Femur (tissue), 1 donor: ENCODE measurements at regions not wholly inside any gene's neighbourhood (a gene's known extent, or its start where the extent isn't known, plus 50 kb on each side); places are given as distances from the start of the nearest gene placed in this dataset.
A peak's percentile ranks its signal among the peaks of the same experiment; 100 is the strongest.

Experiments
- DNase-seq: peaks from one replicate; pipeline ENCODE4 v3.0.0-alpha.2; 2017

GRCh38 chr9:134967547-134967930 is 49.8 kb upstream of the FCN1 start:
- DNase-seq = no peak

- peak; percentile 68 for DNase-seq
These were observed 50.5 kb upstream of the FCN1 start for GRCh38 chr9:134968011-134968822.

- no peak for DNase-seq
These were observed 51.0 kb upstream of the FCN1 start for GRCh38 chr9:134968823-134969090.

GRCh38 chr9:134969156-134970045 is 51.7 kb upstream of the FCN1 start:
- DNase-seq = peak; percentile 11

GRCh38 chr9:134970198-134970597 is 52.5 kb upstream of the FCN1 start:
- DNase-seq = no peak

- DNase-seq = no peak
These were observed 53.0 kb upstream of the FCN1 start for GRCh38 chr9:134970719-134971118.

GRCh38 chr9:134971196-134971595 is 53.5 kb upstream of the FCN1 start:
- DNase-seq = peak; percentile 10

GRCh38 chr9:134971696-134972095 is 54.0 kb upstream of the FCN1 start:
- DNase-seq = no peak

- peak; percentile 5 for DNase-seq
These were observed 54.4 kb upstream of the FCN1 start for GRCh38 chr9:134972140-134972539.

GRCh38 chr9:134975253-134975652 is 57.5 kb upstream of the FCN1 start:
- no peak for DNase-seq

- DNase-seq = no peak
These were observed 58.7 kb upstream of the FCN1 start for GRCh38 chr9:134976403-134976802.

- no peak for DNase-seq
These were observed 60.6 kb upstream of the FCN1 start for GRCh38 chr9:134978272-134978671.

- no peak for DNase-seq
These were observed 62.8 kb upstream of the FCN1 start for GRCh38 chr9:134980516-134980915.

GRCh38 chr9:134980991-134981390 is 63.3 kb upstream of the FCN1 start:
- peak; percentile 9 for DNase-seq

- DNase-seq = no peak
These were observed 64.1 kb upstream of the FCN1 start for GRCh38 chr9:134981829-134982228.

- no peak for DNase-seq
These were observed 64.6 kb upstream of the FCN1 start for GRCh38 chr9:134982311-134982710.

- peak; percentile 20 for DNase-seq
These were observed 65.4 kb upstream of the FCN1 start for GRCh38 chr9:134983074-134983473.

- peak; percentile 8 for DNase-seq
These were observed 66.0 kb upstream of the FCN1 start for GRCh38 chr9:134983506-134984371.

GRCh38 chr9:134984372-134985265 is 66.9 kb upstream of the FCN1 start:
- peak; percentile 8 for DNase-seq

GRCh38 chr9:134985451-134985850 is 67.7 kb upstream of the FCN1 start:
- DNase-seq = no peak

GRCh38 chr9:134986957-134987356 is 69.2 kb upstream of the FCN1 start:
- DNase-seq = no peak

- DNase-seq = no peak
These were observed 69.7 kb upstream of the FCN1 start for GRCh38 chr9:134987376-134987775.
